Adrenal gland (tissue), 9 donors: ENCODE measurements at regions not wholly inside any gene's neighbourhood (a gene's known extent, or its start where the extent isn't known, plus 50 kb on each side); places are given as distances from the start of the nearest gene placed in this dataset.

Experiments
- DNase-seq, 7 donors: peaks; one replicate each; pipeline ENCODE4 v3.0.0-alpha.2; 2019 to 2020
- H3K27ac ChIP-seq, 5 donors: fragments of 200-600 bp; sonication (generic) in 4 of 5; 1 replicate in 3 of 5; 2 replicates in 2 of 5; pipeline versions ENCODE4 v1.5.1 to v1.8.0; 2016 to 2020; ENCODE audit warnings: mild to moderate bottlenecking in 1 of 5
- H3K27me3 ChIP-seq: fragments of 200-600 bp; 2 replicates; pipeline ENCODE4 v1.8.0; 2021
- H3K36me3 ChIP-seq, 2 donors: fragments of 200-600 bp; replicated peaks in 1 of 2; 1 replicate in 1 of 2; 2 replicates in 1 of 2; pipeline versions ENCODE4 v1.5.1 to v1.8.0; 2018 to 2022
- H3K4me1 ChIP-seq, 2 donors: fragments of 200-600 bp; replicated peaks in 1 of 2; 1 replicate in 1 of 2; 2 replicates in 1 of 2; pipeline versions ENCODE4 v1.5.1 to v1.8.0; 2018 to 2021
- H3K4me3 ChIP-seq, 4 donors: fragments of 200-600 bp; sonication (generic) in 3 of 4; one replicate each; pipeline ENCODE4 v1.5.1; 2016 to 2018
- H3K9me3 ChIP-seq, 3 donors: fragments of 200-600 bp; sonication (generic) in 1 of 3; replicated peaks in 1 of 3; 1 replicate in 2 of 3; 2 replicates in 1 of 3; pipeline versions ENCODE4 v1.5.1 to v1.8.0; 2016 to 2021
- POLR2A ChIP-seq, 2 donors: fragments of 450-650 bp; IDR thresholded peaks; one replicate each; pipeline ENCODE4 v1.6.1; 2017; ENCODE audit warnings: antibody characterized with exemption in 2 of 2, mild to moderate bottlenecking in 2 of 2, moderate library complexity in 1 of 2
- WGBS, 4 donors: extraction: QIAGEN DNeasy Blood & Tissue Kit in 2 of 4; methylation state at CpG; one replicate each; pipeline versions ENCODE4 v1.1.5 to v1.1.7; 2013 to 2017; 5-methylcytosine and 5-hydroxymethylcytosine counted together
- intact Hi-C, 2 donors: fragments of 100-400 bp; cut with DNase I; formaldehyde crosslinking; loops; one replicate each; pipeline versions ENCODE4 v1.14.1 to v1.15.0; 2022 to 2023
- TF ChIP-seq, protein P1 (sequence below), 6 experiments: fragments of 450-650 bp in 4 of 6; fragments of 200-600 bp in 2 of 6; sonication (generic) in 1 of 6; IDR thresholded peaks; 1 replicate in 5 of 6; 2 replicates in 1 of 6; pipeline versions ENCODE4 v1.5.1 to v1.8.0; 2016 to 2021; ENCODE audit warnings: antibody characterized with exemption in 6 of 6, mild to moderate bottlenecking in 2 of 6, moderate library complexity in 1 of 6
- donor health status: healthy with polysubstance abuse.
- donor health status: Bipolar disorder and iron deficiency.
- donor health status: DM: yes; HTN: yes; CAD: no.
- donor health status: DM: no; HTN: no; CAD: no.
- donor health status: DM: no; HTN: no; CAD: no.

DNA sequence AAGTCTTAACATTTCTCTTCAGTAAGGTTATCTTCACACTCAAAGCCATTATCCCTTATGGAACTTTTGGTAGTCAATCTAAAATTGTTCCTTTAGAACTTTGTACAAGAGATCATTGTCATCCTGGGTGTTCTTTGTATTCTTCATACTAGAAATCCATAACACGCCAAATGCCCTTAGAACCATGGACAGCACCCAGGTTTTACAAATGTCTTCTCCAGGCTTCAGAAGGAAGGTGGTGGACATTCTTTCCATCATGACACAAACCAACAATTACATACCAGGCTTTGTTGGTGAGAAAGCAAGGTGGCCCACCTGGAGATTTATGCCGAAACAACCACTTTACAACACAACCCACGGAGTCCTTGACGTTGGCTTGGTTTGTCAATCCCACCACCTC lies 365.6 kb upstream of the TBX3 start:
- no peaks in the 10 kb centered on the region for H3K36me3 ChIP-seq
- H3K9me3 ChIP-seq: no peaks in the 10 kb centered on the region
- TF ChIP-seq, protein P1, sequence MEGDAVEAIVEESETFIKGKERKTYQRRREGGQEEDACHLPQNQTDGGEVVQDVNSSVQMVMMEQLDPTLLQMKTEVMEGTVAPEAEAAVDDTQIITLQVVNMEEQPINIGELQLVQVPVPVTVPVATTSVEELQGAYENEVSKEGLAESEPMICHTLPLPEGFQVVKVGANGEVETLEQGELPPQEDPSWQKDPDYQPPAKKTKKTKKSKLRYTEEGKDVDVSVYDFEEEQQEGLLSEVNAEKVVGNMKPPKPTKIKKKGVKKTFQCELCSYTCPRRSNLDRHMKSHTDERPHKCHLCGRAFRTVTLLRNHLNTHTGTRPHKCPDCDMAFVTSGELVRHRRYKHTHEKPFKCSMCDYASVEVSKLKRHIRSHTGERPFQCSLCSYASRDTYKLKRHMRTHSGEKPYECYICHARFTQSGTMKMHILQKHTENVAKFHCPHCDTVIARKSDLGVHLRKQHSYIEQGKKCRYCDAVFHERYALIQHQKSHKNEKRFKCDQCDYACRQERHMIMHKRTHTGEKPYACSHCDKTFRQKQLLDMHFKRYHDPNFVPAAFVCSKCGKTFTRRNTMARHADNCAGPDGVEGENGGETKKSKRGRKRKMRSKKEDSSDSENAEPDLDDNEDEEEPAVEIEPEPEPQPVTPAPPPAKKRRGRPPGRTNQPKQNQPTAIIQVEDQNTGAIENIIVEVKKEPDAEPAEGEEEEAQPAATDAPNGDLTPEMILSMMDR (IDR thresholded peaks at IDR 0.05): no peak
- no peak for TF ChIP-seq POLR2A (IDR thresholded peaks at IDR 0.05)
- intact Hi-C loops: no loop called here
- H3K27me3 ChIP-seq: no peaks in the 10 kb centered on the region
- no peaks in the 10 kb centered on the region for H3K4me1 ChIP-seq
- DNase-seq: no peak
- WGBS, 4 donors: 54 to 64% (median 58%) methylated on average over 4 of the region's 4 CpGs
- H3K4me3 ChIP-seq: no peak overlapping the region
- H3K27ac ChIP-seq: no peak overlapping the region

DNA sequence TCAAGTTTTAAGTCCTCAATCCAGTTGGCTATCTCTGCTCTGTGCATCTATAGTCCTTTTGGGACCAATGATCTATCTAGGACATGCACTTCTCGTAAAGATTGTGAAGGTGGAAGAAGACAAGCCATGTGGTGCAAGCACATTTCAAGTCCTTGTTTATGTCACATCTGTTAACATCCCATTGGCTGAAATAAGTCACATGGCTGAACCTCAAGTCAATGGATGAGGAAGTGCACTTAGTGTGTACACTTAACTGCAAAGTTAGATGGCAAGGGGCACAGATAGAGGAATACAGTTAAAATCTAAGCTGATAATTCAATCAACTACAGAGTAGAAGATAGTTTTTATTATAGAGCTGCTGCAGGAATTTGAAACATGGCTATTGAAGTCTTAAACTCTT lies 362.8 kb upstream of the TBX3 start:
- H3K27ac ChIP-seq: no peak overlapping the region
- no peak overlapping the region for H3K4me3 ChIP-seq
- intact Hi-C loops: no loop called here
- DNase-seq: no peak
- WGBS, 4 donors: 75 to 96% (median 87%) methylated on average over 1 of the region's 1 CpG
- H3K4me1 ChIP-seq: no peaks in the 10 kb centered on the region
- no peaks in the 10 kb centered on the region for H3K9me3 ChIP-seq
- H3K36me3 ChIP-seq: no peaks in the 10 kb centered on the region
- H3K27me3 ChIP-seq: no peaks in the 10 kb centered on the region
- TF ChIP-seq POLR2A (IDR thresholded peaks at IDR 0.05): no peak
- TF ChIP-seq, protein P1 (IDR thresholded peaks at IDR 0.05): no peak

DNA sequence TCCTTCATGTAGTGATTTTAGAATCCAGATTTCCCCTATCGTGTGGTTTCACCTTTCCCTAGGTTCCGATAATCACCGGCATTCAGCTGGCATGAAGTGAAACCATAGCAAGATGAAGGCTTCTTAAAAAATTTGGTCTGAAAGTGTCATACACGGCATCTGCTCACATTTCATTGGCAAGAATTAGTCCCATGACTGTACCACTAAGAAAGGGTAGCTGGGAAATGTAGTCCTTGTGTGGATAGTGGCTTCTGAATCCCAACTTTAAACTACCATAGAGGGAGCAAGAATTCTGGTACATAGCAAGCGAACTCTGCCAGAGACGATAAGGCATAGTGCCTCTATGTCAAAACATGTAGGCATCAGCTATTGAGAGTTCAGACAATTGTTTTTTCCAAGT lies 360.1 kb upstream of the TBX3 start:
- Histone ChIP-seq H3K4me1 (no peaks in the 10 kb centered on the region), H3K27ac (no peak overlapping the region), H3K9me3 (no peaks in the 10 kb centered on the region), H3K4me3 (no peak overlapping the region), H3K36me3 (no peaks in the 10 kb centered on the region), H3K27me3 (no peaks in the 10 kb centered on the region)
- DNase-seq: no peak
- no peak for TF ChIP-seq POLR2A (IDR thresholded peaks at IDR 0.05)
- TF ChIP-seq, protein P1 (IDR thresholded peaks at IDR 0.05): no peak
- 83 to 86% (median 85%) methylated on average over 6 of the region's 6 CpGs for WGBS, 4 donors
- intact Hi-C loops: no loop called here

DNA sequence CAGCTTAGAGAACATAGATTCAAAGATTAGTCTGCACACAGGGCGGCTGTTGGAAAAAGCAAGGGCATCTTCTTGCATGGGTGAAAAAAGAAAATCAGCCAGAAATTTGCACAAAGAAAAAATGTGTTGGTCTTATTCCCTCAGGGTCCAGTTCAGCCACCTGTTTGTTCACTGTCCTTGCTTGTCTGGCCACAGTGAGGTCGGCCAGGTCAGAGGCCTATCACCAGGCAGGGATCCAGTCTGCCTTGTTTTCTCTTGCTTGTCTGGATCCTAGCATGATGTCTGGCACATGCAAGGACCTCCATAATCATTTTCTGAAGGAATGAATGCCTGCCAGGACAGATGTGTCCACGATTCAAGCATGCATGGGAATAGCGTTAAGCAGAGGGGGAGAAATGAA lies 359.1 kb upstream of the TBX3 start:
- 93 to 97% (median 94%) methylated on average over 4 of the region's 4 CpGs for WGBS, 4 donors
- no peak overlapping the region for H3K4me3 ChIP-seq
- no peaks in the 10 kb centered on the region for H3K9me3 ChIP-seq
- DNase-seq: no peak
- H3K4me1 ChIP-seq: no peaks in the 10 kb centered on the region
- no peaks in the 10 kb centered on the region for H3K27me3 ChIP-seq
- no peak overlapping the region for H3K27ac ChIP-seq
- intact Hi-C loops: no loop called here
- H3K36me3 ChIP-seq: no peaks in the 10 kb centered on the region
- TF ChIP-seq POLR2A (IDR thresholded peaks at IDR 0.05): no peak
- TF ChIP-seq, protein P1 (IDR thresholded peaks at IDR 0.05): no peak
